Activated effector memory CD4-positive, alpha-beta T cell treated with anti-CD3 and anti-CD28 coated beads, Interleukin-2, amount 50 U/mL, for 16 hours (primary cell): ENCODE measurements at regions not wholly inside any gene's neighbourhood (a gene's known extent, or its start where the extent isn't known, plus 50 kb on each side); places are given as distances from the start of the nearest gene placed in this dataset.
"Not testable (repeated sequence)": the region's sequence is repeated elsewhere in the genome, so short reads cannot be mapped to it uniquely, and the experiment has no call there.

Source experiments
- DNase-seq: peaks from one replicate; pipeline ENCODE4 v3.0.0-alpha.2; 2020

- no peak for DNase-seq
Observed at GRCh38 chr13:103517066-103517767, 451.0 kb upstream of the SLC10A2 start.

GRCh38 chr13:103516015-103516795 lies 450.0 kb upstream of the SLC10A2 start:
- DNase-seq, result no peak

GRCh38 chr13:103515410-103515809 lies 449.2 kb upstream of the SLC10A2 start:
- DNase-seq, result no peak

- DNase-seq, result no peak
Observed at GRCh38 chr13:103514619-103515018, 448.4 kb upstream of the SLC10A2 start.

GRCh38 chr13:103514188-103514587 lies 448.0 kb upstream of the SLC10A2 start:
- DNase-seq, result no peak

GRCh38 chr13:103510007-103510535 lies 443.9 kb upstream of the SLC10A2 start:
- no peak for DNase-seq

- DNase-seq, result no peak
Observed at GRCh38 chr13:103497404-103497803, 431.2 kb upstream of the SLC10A2 start.

GRCh38 chr13:103487841-103488240 lies 421.6 kb upstream of the SLC10A2 start:
- no peak for DNase-seq

- no peak for DNase-seq
Observed at GRCh38 chr13:103473081-103473480, 406.9 kb upstream of the SLC10A2 start.

GRCh38 chr13:103471896-103472295 lies 405.7 kb upstream of the SLC10A2 start:
- no peak for DNase-seq

GRCh38 chr13:103469771-103470170 lies 403.6 kb upstream of the SLC10A2 start:
- no peak for DNase-seq

- DNase-seq, result no peak
Observed at GRCh38 chr13:103466761-103467160, 400.5 kb upstream of the SLC10A2 start.

GRCh38 chr13:103460246-103460645 lies 394.0 kb upstream of the SLC10A2 start:
- not testable (repeated sequence) for DNase-seq

GRCh38 chr13:103457050-103457449 lies 390.8 kb upstream of the SLC10A2 start:
- DNase-seq, result not testable (repeated sequence)

GRCh38 chr13:103451656-103452055 lies 385.4 kb upstream of the SLC10A2 start:
- no peak for DNase-seq

- no peak for DNase-seq
Observed at GRCh38 chr13:103443604-103444003, 377.4 kb upstream of the SLC10A2 start.

GRCh38 chr13:103437651-103438050 lies 371.4 kb upstream of the SLC10A2 start:
- no peak for DNase-seq

- DNase-seq, result no peak
Observed at GRCh38 chr13:103436057-103436654, 369.9 kb upstream of the SLC10A2 start.

GRCh38 chr13:103431856-103432255 lies 365.6 kb upstream of the SLC10A2 start:
- no peak for DNase-seq

- DNase-seq, result no peak
Observed at GRCh38 chr13:103430368-103430767, 364.2 kb upstream of the SLC10A2 start.

- DNase-seq, result no peak
Observed at GRCh38 chr13:103410002-103410401, 343.8 kb upstream of the SLC10A2 start.

GRCh38 chr13:103406967-103407366 lies 340.8 kb upstream of the SLC10A2 start:
- DNase-seq, result no peak

GRCh38 chr13:103405297-103405696 lies 339.1 kb upstream of the SLC10A2 start:
- DNase-seq, result no peak

GRCh38 chr13:103403814-103404213 lies 337.6 kb upstream of the SLC10A2 start:
- DNase-seq, result no peak
